ENCODE measurements at regions not wholly inside any gene's neighbourhood (a gene's known extent, or its start where the extent isn't known, plus 50 kb on each side); places are given as distances from the start of the nearest gene placed in this dataset.

- Histone ChIP-seq H3K4me1 (ENCODE audit: control insufficient read depth in 1 of 2, low read depth in 2 of 2) (no peaks in the 10 kb centered on the region), H3K27me3 (replicated peaks; ENCODE audit: insufficient read depth) (no peaks in the 10 kb centered on the region), H3K9me3 (no peaks in the 10 kb centered on the region), H3K27ac (no peak overlapping the region), H3K4me3 (no peak overlapping the region), H3K36me3 (no peaks in the 10 kb centered on the region)
- TF ChIP-seq CTCF (IDR thresholded peaks at IDR 0.05): no peak
- no peak for DNase-seq (ENCODE audit: low spot score)
- no peak for ATAC-seq (ENCODE audit: insufficient number of reproducible peaks, low FRiP score, low read depth)
Measured at GRCh38 chr1:58030456-58030855, 516.1 kb downstream of the OMA1 start.

- H3K27me3 ChIP-seq (replicated peaks; ENCODE audit: insufficient read depth): no peaks in the 10 kb centered on the region
- TF ChIP-seq CTCF (IDR thresholded peaks at IDR 0.05): no peak
Measured at GRCh38 chr1:58017641-58018040, 528.9 kb downstream of the OMA1 start.

DNA sequence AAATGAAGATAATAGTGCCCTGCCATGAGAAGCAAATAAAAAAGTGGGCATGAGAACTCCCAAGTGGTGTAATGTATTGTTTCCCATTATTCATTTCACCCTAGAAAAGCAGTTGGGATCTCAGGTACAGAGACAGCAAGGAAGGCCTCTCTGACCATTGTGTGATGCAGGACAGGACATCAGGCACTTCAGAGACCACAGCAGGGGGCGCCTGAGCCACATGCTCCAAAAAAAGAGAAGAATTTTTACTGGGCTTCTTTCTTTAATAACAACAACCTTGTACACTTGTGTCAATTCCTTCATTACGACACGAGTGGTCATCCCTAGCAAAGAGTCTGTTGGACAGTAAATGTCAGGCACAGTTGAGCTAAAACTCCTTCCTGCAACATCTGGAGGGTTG is 533.3 kb downstream of the OMA1 start:
- no peaks in the 10 kb centered on the region for H3K36me3 ChIP-seq
- no peak for TF ChIP-seq CTCF (IDR thresholded peaks at IDR 0.05)
- H3K4me3 ChIP-seq: no peak overlapping the region
- no peak for DNase-seq (ENCODE audit: low spot score)
- no peaks in the 10 kb centered on the region for H3K27me3 ChIP-seq (replicated peaks; ENCODE audit: insufficient read depth)
- no peaks in the 10 kb centered on the region for H3K4me1 ChIP-seq (ENCODE audit: control insufficient read depth in 1 of 2, low read depth in 2 of 2)
- no peak overlapping the region for H3K27ac ChIP-seq
- no peaks in the 10 kb centered on the region for H3K9me3 ChIP-seq
- ATAC-seq (ENCODE audit: insufficient number of reproducible peaks, low FRiP score, low read depth): no peak

More at GRCh38 chr1:58017641-58018040, 528.9 kb downstream of the OMA1 start:
- no peaks in the 10 kb centered on the region for H3K4me1 ChIP-seq (ENCODE audit: control insufficient read depth in 1 of 2, low read depth in 2 of 2)
- H3K27ac ChIP-seq: no peak overlapping the region
- no peak overlapping the region for H3K4me3 ChIP-seq
- DNase-seq (ENCODE audit: low spot score) (no peak), ATAC-seq (ENCODE audit: insufficient number of reproducible peaks, low FRiP score, low read depth) (no peak)
- no peaks in the 10 kb centered on the region for H3K9me3 ChIP-seq
- no peaks in the 10 kb centered on the region for H3K36me3 ChIP-seq

DNA sequence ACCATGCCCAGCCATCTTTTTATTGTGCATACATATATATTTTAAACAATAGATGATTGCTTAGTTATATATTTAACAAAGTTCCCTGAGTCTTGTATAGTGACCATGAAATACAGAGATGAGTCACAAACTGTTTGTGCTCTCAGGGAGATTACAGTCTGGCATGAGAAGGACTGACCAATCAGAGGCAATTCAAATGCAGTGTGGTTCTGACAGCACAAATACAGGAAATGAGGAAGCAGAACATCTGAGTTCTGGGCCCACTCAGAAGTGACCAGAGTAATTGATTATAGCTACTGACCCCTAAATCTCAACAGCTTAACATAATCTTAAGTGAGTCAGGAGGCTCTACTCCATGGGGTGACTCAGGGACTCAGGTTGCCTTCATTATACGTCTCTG is 534.5 kb downstream of the OMA1 start:
- Histone ChIP-seq H3K4me3 (no peak overlapping the region), H3K9me3 (no peaks in the 10 kb centered on the region), H3K36me3 (no peaks in the 10 kb centered on the region), H3K27me3 (replicated peaks; ENCODE audit: insufficient read depth) (no peaks in the 10 kb centered on the region), H3K27ac (no peak overlapping the region), H3K4me1 (ENCODE audit: control insufficient read depth in 1 of 2, low read depth in 2 of 2) (no peaks in the 10 kb centered on the region)
- ATAC-seq (ENCODE audit: insufficient number of reproducible peaks, low FRiP score, low read depth) (no peak), DNase-seq (ENCODE audit: low spot score) (no peak)
- TF ChIP-seq CTCF (IDR thresholded peaks at IDR 0.05): no peak

- DNase-seq (ENCODE audit: low spot score) (no peak), ATAC-seq (ENCODE audit: insufficient number of reproducible peaks, low FRiP score, low read depth) (no peak)
- no peak for TF ChIP-seq CTCF (IDR thresholded peaks at IDR 0.05)
- no peaks in the 10 kb centered on the region for H3K9me3 ChIP-seq
- no peaks in the 10 kb centered on the region for H3K36me3 ChIP-seq
- no peak overlapping the region for H3K27ac ChIP-seq
- H3K4me3 ChIP-seq: no peak overlapping the region
- no peaks in the 10 kb centered on the region for H3K4me1 ChIP-seq (ENCODE audit: control insufficient read depth in 1 of 2, low read depth in 2 of 2)
- H3K27me3 ChIP-seq (replicated peaks; ENCODE audit: insufficient read depth): no peaks in the 10 kb centered on the region
Measured at GRCh38 chr1:58006421-58007046, 540.0 kb downstream of the OMA1 start.

Measured in thoracic aorta (tissue), 2 donors.